ENCODE measurements at regions not wholly inside any gene's neighbourhood (a gene's known extent, or its start where the extent isn't known, plus 50 kb on each side); places are given as distances from the start of the nearest gene placed in this dataset.

DNA sequence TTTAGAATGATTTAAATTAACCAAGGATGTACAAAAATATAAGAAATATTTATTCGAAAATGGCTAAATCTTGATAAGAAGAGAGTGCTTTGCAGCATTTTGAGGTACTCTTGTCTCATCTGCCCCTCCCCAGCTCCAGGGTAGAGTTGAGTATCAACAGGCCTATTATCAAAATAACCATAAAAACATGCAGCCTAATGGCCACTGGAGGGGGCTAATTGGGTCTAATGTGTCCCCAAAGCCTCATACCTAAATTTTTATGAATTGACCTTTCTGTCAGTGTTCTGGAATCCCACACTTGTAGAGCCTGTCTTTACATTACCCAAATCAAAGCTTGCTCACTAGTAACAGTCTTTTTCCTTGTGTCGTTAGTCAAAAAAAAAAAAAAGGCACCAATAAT is 544.9 kb upstream of the CPXCR1 start:
- ChIA-PET CTCF (no interaction called here), POLR2A (no interaction called here)

More for the DNA sequence above, 544.9 kb upstream of the CPXCR1 start:
- Histone ChIP-seq H3K27me3 (ENCODE audit: insufficient read depth) (no peaks in the 10 kb centered on the region), H2AFZ (ENCODE audit: low read depth) (no peak overlapping the region), H3F3A (replicated peaks; ENCODE audit: insufficient read depth) (no peaks in the 10 kb centered on the region), H3K27ac (ENCODE audit: low read depth in 2 of 2, low read length in 1 of 2) (no peak overlapping the region), H3K4me2 (no peak overlapping the region), H4K20me1 (ENCODE audit: insufficient read depth) (no peaks in the 10 kb centered on the region), H3K36me3 (replicated peaks in 1 of 2; ENCODE audit: control insufficient read depth in 1 of 2, insufficient read depth in 2 of 2, low read length in 1 of 2) (no peaks in the 10 kb centered on the region), H3K9me2 (no peaks in the 10 kb centered on the region), H3K4me1 (ENCODE audit: control insufficient read depth in 1 of 2, insufficient read depth in 2 of 2, low read depth in 1 of 2, low read length in 1 of 2) (no peaks in the 10 kb centered on the region), H3K9me3 (no peaks in the 10 kb centered on the region), H3K9ac (no peak overlapping the region), H3K4me3 (ENCODE audit: low read depth in 2 of 2, low read length in 1 of 2) (no peak overlapping the region), H3K79me2 (ENCODE audit: insufficient read depth) (no peaks in the 10 kb centered on the region)
- WGBS (ENCODE audit: low lambda C conversion rate), result 2% methylated on average over 2 of the region's 2 CpGs
- no peak for DNase-seq
- no peak for TF ChIP-seq MAX (IDR thresholded peaks at IDR 0.05; ENCODE audit: low read depth)
- no peak for TF ChIP-seq EZH2phosphoT487 (IDR thresholded peaks at IDR 0.05; ENCODE audit: borderline replicate concordance, low read depth)
- no peak for TF ChIP-seq SMC3 (IDR thresholded peaks at IDR 0.05; ENCODE audit: low read depth, low read length)
- TF ChIP-seq USF2 (IDR thresholded peaks at IDR 0.05; ENCODE audit: borderline replicate concordance, low read depth, low read length), result no peak
- TF ChIP-seq USF1 (IDR thresholded peaks at IDR 0.05; ENCODE audit: borderline replicate concordance, low read depth), result no peak
- TF ChIP-seq POLR2AphosphoS5 (IDR thresholded peaks at IDR 0.05; ENCODE audit: low read depth, low read length), result no peak
- TF ChIP-seq REST (IDR thresholded peaks at IDR 0.05; ENCODE audit: low read depth, low read length), result no peak
- no peak for TF ChIP-seq TAF1 (IDR thresholded peaks at IDR 0.05; ENCODE audit: borderline replicate concordance, low read depth, low read length)
- no peak for TF ChIP-seq RXRA (IDR thresholded peaks at IDR 0.05; ENCODE audit: borderline replicate concordance, low read depth)
- TF ChIP-seq, protein P1, sequence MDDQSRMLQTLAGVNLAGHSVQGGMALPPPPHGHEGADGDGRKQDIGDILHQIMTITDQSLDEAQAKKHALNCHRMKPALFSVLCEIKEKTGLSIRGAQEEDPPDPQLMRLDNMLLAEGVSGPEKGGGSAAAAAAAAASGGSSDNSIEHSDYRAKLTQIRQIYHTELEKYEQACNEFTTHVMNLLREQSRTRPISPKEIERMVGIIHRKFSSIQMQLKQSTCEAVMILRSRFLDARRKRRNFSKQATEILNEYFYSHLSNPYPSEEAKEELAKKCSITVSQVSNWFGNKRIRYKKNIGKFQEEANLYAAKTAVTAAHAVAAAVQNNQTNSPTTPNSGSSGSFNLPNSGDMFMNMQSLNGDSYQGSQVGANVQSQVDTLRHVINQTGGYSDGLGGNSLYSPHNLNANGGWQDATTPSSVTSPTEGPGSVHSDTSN (IDR thresholded peaks at IDR 0.05), result no peak
- no peak for TF ChIP-seq YY1 (IDR thresholded peaks at IDR 0.05; ENCODE audit: low read depth)
- no peak for TF ChIP-seq FOSL2 (IDR thresholded peaks at IDR 0.05; ENCODE audit: borderline replicate concordance, low read depth)
- TF ChIP-seq MEF2A (IDR thresholded peaks at IDR 0.05; ENCODE audit: borderline replicate concordance, low read depth), result no peak
- no peak for TF ChIP-seq FOXJ3 (CRISPR knock-in tag; IDR thresholded peaks at IDR 0.05)
- no peak for TF ChIP-seq MXI1 (IDR thresholded peaks at IDR 0.05; ENCODE audit: low read depth, low read length)
- no peak for TF ChIP-seq SIN3A (IDR thresholded peaks at IDR 0.05; ENCODE audit: borderline replicate concordance, low read depth, low read length)
- no peak for TF ChIP-seq ELF1 (IDR thresholded peaks at IDR 0.05)
- TF ChIP-seq GATA2 (CRISPR knock-in tag; IDR thresholded peaks at IDR 0.05), result no peak
- TF ChIP-seq JUND (IDR thresholded peaks at IDR 0.05), result no peak
- TF ChIP-seq NFIC (IDR thresholded peaks at IDR 0.05; ENCODE audit: borderline replicate concordance), result no peak

All from SK-N-SH (cell line).